Esophagus squamous epithelium (tissue), 4 donors: ENCODE measurements at regions not wholly inside any gene's neighbourhood (a gene's known extent, or its start where the extent isn't known, plus 50 kb on each side); places are given as distances from the start of the nearest gene placed in this dataset.

ENCODE experiments used
- CTCF ChIP-seq, 6 experiments: fragments of 450-650 bp in 4 of 6; fragments of 200-600 bp in 2 of 6; sonication (generic) in 2 of 6; IDR thresholded peaks; one replicate each; pipeline ENCODE4 v1.5.1; 2016 to 2019; ENCODE audit warnings: antibody characterized with exemption in 6 of 6, mild to moderate bottlenecking in 4 of 6, moderate library complexity in 4 of 6
- POLR2A ChIP-seq, 4 donors: fragments of 450-650 bp; IDR thresholded peaks; one replicate each; pipeline ENCODE4 v1.6.1; 2017; ENCODE audit warnings: antibody characterized with exemption in 4 of 4, mild to moderate bottlenecking in 4 of 4, moderate library complexity in 3 of 4

GRCh38 chr3:110664148-110664547 is 407.5 kb upstream of the NECTIN3 start:
- TF ChIP-seq POLR2A (IDR thresholded peaks at IDR 0.05): no peak
- TF ChIP-seq CTCF (IDR thresholded peaks at IDR 0.05): no peak
